ENCODE measurements at regions not wholly inside any gene's neighbourhood (a gene's known extent, or its start where the extent isn't known, plus 50 kb on each side); places are given as distances from the start of the nearest gene placed in this dataset.

- Histone ChIP-seq H3K4me3 (ENCODE audit: control extremely low read depth in 1 of 5, extremely low read depth in 1 of 5, insufficient read depth in 1 of 5, low read depth in 2 of 5, low read length in 4 of 5) (no peak overlapping the region), H3K27me3 (replicated peaks in 1 of 4; ENCODE audit: control extremely low read depth in 1 of 4, control insufficient read depth in 3 of 4, insufficient read depth in 4 of 4, low read length in 3 of 4) (no peaks in the 10 kb centered on the region), H4K20me1 (ENCODE audit: control insufficient read depth, insufficient read depth, low read length, poor library complexity, severe bottlenecking) (no peaks in the 10 kb centered on the region), H2AFZ (ENCODE audit: insufficient read depth, low read depth, low read length, poor library complexity, severe bottlenecking) (no peak overlapping the region), H3K4me1 (ENCODE audit: control insufficient read depth in 2 of 2, insufficient read depth in 2 of 2, low read length in 2 of 2) (no peaks in the 10 kb centered on the region), H3K79me2 (ENCODE audit: control insufficient read depth, insufficient read depth, low read length) (no peaks in the 10 kb centered on the region), H3K4me2 (replicated peaks; ENCODE audit: low read depth, low read length, poor library complexity, severe bottlenecking) (no peak overlapping the region), H3K9me3 (ENCODE audit: control extremely low read depth in 1 of 3, control insufficient read depth in 2 of 3, insufficient read depth in 1 of 3, low read length in 2 of 3) (no peaks in the 10 kb centered on the region), H3K9ac (ENCODE audit: low read length) (no peak overlapping the region), H3K27ac (ENCODE audit: low read length in 2 of 2) (no peak overlapping the region), H3K36me3 (replicated peaks in 1 of 2; ENCODE audit: control extremely low read depth in 1 of 2, control insufficient read depth in 1 of 2, extremely low read depth in 1 of 2, insufficient read depth in 2 of 2, low read length in 1 of 2) (no peaks in the 10 kb centered on the region)
- ATAC-seq (ENCODE audit: low read depth) (no peak), DNase-seq (no peak)
- Mint-ChIP-seq H3K27ac (no peak overlapping the region), H3K4me1 (no peaks in the 10 kb centered on the region), H3K4me3 (no peak overlapping the region), H3K9me3 (ENCODE audit: insufficient read depth) (peaks cover 2% of the 10 kb centered on the region), H3K27me3 (peaks cover 14% of the 10 kb centered on the region)
- ChIA-PET POLR2A (no interaction called here), CTCF (no interaction called here)
- TF ChIP-seq CTCF (IDR thresholded peaks at IDR 0.05), result no peak
- no peak for TF ChIP-seq EZH2 (IDR thresholded peaks at IDR 0.05; ENCODE audit: borderline replicate concordance, insufficient read depth, low read depth, low read length, poor library complexity, severe bottlenecking)
- intact Hi-C loops (cut with micrococcal nuclease), result no loop called here
- 88% methylated on average over 1 of the region's 3 CpGs for WGBS (ENCODE audit: insufficient coverage)
Observed at GRCh38 chr4:114040319-114041116, 61.1 kb upstream of the ARSJ start.

- ATAC-seq (ENCODE audit: low read depth), result no peak
- H3K4me1 ChIP-seq (ENCODE audit: control insufficient read depth in 2 of 2, insufficient read depth in 2 of 2, low read length in 2 of 2), result no peaks in the 10 kb centered on the region
Observed at GRCh38 chr4:114041117-114041475, 61.6 kb upstream of the ARSJ start.

More at GRCh38 chr4:114041117-114041475, 61.6 kb upstream of the ARSJ start:
- H2AFZ ChIP-seq (ENCODE audit: insufficient read depth, low read depth, low read length, poor library complexity, severe bottlenecking), result no peak overlapping the region
- no peak overlapping the region for H3K9ac ChIP-seq (ENCODE audit: low read length)
- H4K20me1 ChIP-seq (ENCODE audit: control insufficient read depth, insufficient read depth, low read length, poor library complexity, severe bottlenecking), result no peaks in the 10 kb centered on the region
- no peak overlapping the region for H3K27ac ChIP-seq (ENCODE audit: low read length in 2 of 2)
- no peak overlapping the region for H3K4me2 ChIP-seq (replicated peaks; ENCODE audit: low read depth, low read length, poor library complexity, severe bottlenecking)
- no peak for DNase-seq
- no peaks in the 10 kb centered on the region for H3K36me3 ChIP-seq (replicated peaks in 1 of 2; ENCODE audit: control extremely low read depth in 1 of 2, control insufficient read depth in 1 of 2, extremely low read depth in 1 of 2, insufficient read depth in 2 of 2, low read length in 1 of 2)
- ChIA-PET CTCF (no interaction called here), POLR2A (no interaction called here)
- no peak overlapping the region for H3K4me3 ChIP-seq (ENCODE audit: control extremely low read depth in 1 of 5, extremely low read depth in 1 of 5, insufficient read depth in 1 of 5, low read depth in 2 of 5, low read length in 4 of 5)
- no peak overlapping the region for H3K27ac Mint-ChIP-seq
- TF ChIP-seq EZH2 (IDR thresholded peaks at IDR 0.05; ENCODE audit: borderline replicate concordance, insufficient read depth, low read depth, low read length, poor library complexity, severe bottlenecking) (no peak), CTCF (IDR thresholded peaks at IDR 0.05) (no peak)
- no peaks in the 10 kb centered on the region for H3K9me3 ChIP-seq (ENCODE audit: control extremely low read depth in 1 of 3, control insufficient read depth in 2 of 3, insufficient read depth in 1 of 3, low read length in 2 of 3)
- WGBS (ENCODE audit: insufficient coverage), result no CpG with 5 or more reads among the region's 2 CpGs
- no peaks in the 10 kb centered on the region for H3K27me3 ChIP-seq (replicated peaks in 1 of 4; ENCODE audit: control extremely low read depth in 1 of 4, control insufficient read depth in 3 of 4, insufficient read depth in 4 of 4, low read length in 3 of 4)
- peaks cover 2% of the 10 kb centered on the region for H3K9me3 Mint-ChIP-seq (ENCODE audit: insufficient read depth)
- H3K27me3 Mint-ChIP-seq, result peaks cover 10% of the 10 kb centered on the region
- H3K4me3 Mint-ChIP-seq, result no peak overlapping the region
- H3K79me2 ChIP-seq (ENCODE audit: control insufficient read depth, insufficient read depth, low read length), result no peaks in the 10 kb centered on the region
- H3K4me1 Mint-ChIP-seq, result no peaks in the 10 kb centered on the region
- intact Hi-C loops (cut with micrococcal nuclease), result no loop called here
